HepG2 (cell line): ENCODE measurements at regions not wholly inside any gene's neighbourhood (a gene's known extent, or its start where the extent isn't known, plus 50 kb on each side); places are given as distances from the start of the nearest gene placed in this dataset.

ENCODE experiments used
- ATAC-seq: fragments of 200-7000 bp; cut with Tn5 transposase; 3 replicates; pipeline ENCODE4 v1.9.1; 2020; ENCODE audit warnings: mild to moderate bottlenecking, moderate library complexity
- BruUV-seq: library from RNA; stranded (reverse); fragments of 400-500 nt; replicated peaks from 2 replicates; lab custom pipeline; 2021; lab: Mats Ljungman, UMichigan
- CTCF ChIA-PET: fragments of 300-600 bp; formaldehyde crosslinking; extraction: SDS; loops from one replicate; lab custom pipeline; 2021; ENCODE audit warnings: low total read pairs, inconsistent platforms, low intra/inter-chr PET ratio; lab: Yijun Ruan, JAX
- POLR2A ChIA-PET: fragments of 350-600 bp; sonication (Branson Sonifier 250); formaldehyde crosslinking; loops from one replicate; lab custom pipeline; 2020; ENCODE audit warnings: antibody characterized with exemption, inconsistent platforms; lab: Yijun Ruan, JAX
- DNase-seq: peaks from one replicate; pipeline ENCODE4 v3.0.0-alpha.2; 2015; ENCODE audit warnings: low spot score
- FAIRE-seq: peaks from 3 replicates; lab custom pipeline; 2011; peaks lifted over from hg19 to GRCh38; lab: Jason Lieb, UNC
- H2AFZ ChIP-seq: one replicate; pipeline ENCODE4 v1.6.1; 2011; ENCODE audit warnings: low read length, inconsistent platforms
- H3K27ac ChIP-seq: fragments of 300-600 bp; 3 replicates; pipeline ENCODE4 v1.8.0; 2011; ENCODE audit warnings: mixed run types, mild to moderate bottlenecking, mixed read lengths, low read length, inconsistent platforms; ENCODE audit not compliant: insufficient read depth; ENCODE audit errors: extremely low read length
- H3K27me3 ChIP-seq, 2 experiments: fragments of 200-600 bp in 1 of 2; 2 replicates in 1 of 2; 3 replicates in 1 of 2; pipeline versions ENCODE4 v1.6.0 to v1.8.0; 2011; ENCODE audit warnings: low read length in 2 of 2, mild to moderate bottlenecking in 2 of 2, moderate library complexity in 2 of 2, inconsistent platforms in 1 of 2; ENCODE audit not compliant: insufficient read depth in 2 of 2, control insufficient read depth in 1 of 2
- H3K36me3 ChIP-seq, 2 experiments: fragments of 200-600 bp in 1 of 2; replicated peaks in 1 of 2; 2 replicates in 1 of 2; 3 replicates in 1 of 2; pipeline versions ENCODE4 v1.5.1 to v1.8.0; 2011; ENCODE audit warnings: low read length in 2 of 2, inconsistent platforms in 1 of 2; ENCODE audit not compliant: insufficient read depth in 2 of 2, control insufficient read depth in 1 of 2
- H3K4me1 ChIP-seq: 2 replicates; pipeline ENCODE4 v1.5.1; 2012; ENCODE audit warnings: low read length, inconsistent platforms; ENCODE audit not compliant: insufficient read depth
- H3K4me2 ChIP-seq: 2 replicates; pipeline ENCODE4 v1.6.0; 2011; ENCODE audit warnings: low read depth, low read length, inconsistent platforms
- H3K4me3 ChIP-seq, 3 experiments: fragments of 200-600 bp in 1 of 3; sonication (generic), shearing (Covaris generic) in 1 of 3; replicated peaks in 1 of 3; 2 replicates each; pipeline ENCODE4 v1.5.1; 2011 to 2016; ENCODE audit warnings: low read length in 3 of 3, inconsistent platforms in 2 of 3, low read depth in 2 of 3, mild to moderate bottlenecking in 2 of 3, control low read depth in 1 of 3, mixed read lengths in 1 of 3; ENCODE audit not compliant: insufficient read depth in 1 of 3
- H3K79me2 ChIP-seq: one replicate; pipeline ENCODE4 v1.6.1; 2011; ENCODE audit warnings: low read length, inconsistent platforms; ENCODE audit not compliant: insufficient read depth
- H3K9ac ChIP-seq: 2 replicates; pipeline ENCODE4 v1.6.0; 2011; ENCODE audit warnings: mild to moderate bottlenecking, low read depth, low read length, inconsistent platforms; ENCODE audit not compliant: insufficient read depth
- H3K9me3 ChIP-seq: 2 replicates; pipeline ENCODE4 v1.5.1; 2012; ENCODE audit warnings: mild to moderate bottlenecking, low read length
- H4K20me1 ChIP-seq: 2 replicates; pipeline ENCODE4 v1.6.0; 2011; ENCODE audit warnings: inconsistent platforms, mild to moderate bottlenecking, low read length, moderate library complexity; ENCODE audit not compliant: insufficient read depth
- ARHGAP35 ChIP-seq: sonication (generic); formaldehyde crosslinking; IDR thresholded peaks from 2 replicates; pipeline ENCODE4 v1.9.0; 2022; ENCODE audit warnings: mild to moderate bottlenecking, inconsistent platforms, moderate library complexity, missing genetic modification reagents, borderline replicate concordance
- MEF2D ChIP-seq: sonication (generic); formaldehyde crosslinking; IDR thresholded peaks from 2 replicates; pipeline ENCODE4 v1.5.1; 2020; ENCODE audit warnings: mild to moderate bottlenecking, missing genetic modification reagents
- NFKB2 ChIP-seq: sonication (generic); formaldehyde crosslinking; IDR thresholded peaks from 2 replicates; pipeline ENCODE4 v1.4.0; 2020; ENCODE audit warnings: missing genetic modification reagents, borderline replicate concordance
- PTBP1 ChIP-seq: fragments of 200-400 bp; formaldehyde crosslinking; IDR thresholded peaks from 2 replicates; pipeline ENCODE4 v1.6.1; 2018; ENCODE audit warnings: low read length, low read depth; ENCODE audit not compliant: poor library complexity, severe bottlenecking
- ZBTB40 ChIP-seq, 2 experiments: fragments of 450-650 bp in 1 of 2; sonication (generic) in 1 of 2; formaldehyde crosslinking in 1 of 2; IDR thresholded peaks; 2 replicates each; pipeline versions ENCODE4 v1.6.1 to v1.8.0; 2016 to 2022; ENCODE audit warnings: antibody characterized with exemption in 1 of 2, mild to moderate bottlenecking in 1 of 2, missing genetic modification reagents in 1 of 2
- WGBS: methylation state at CpG from one replicate; pipeline ENCODE4 v1.1.6; 2017; ENCODE audit warnings: low lambda C conversion rate; 5-methylcytosine and 5-hydroxymethylcytosine counted together
- in situ Hi-C: cut with HindIII; loops from 2 replicates; pipeline ENCODE4 v1.10.0; 2017; ENCODE audit warnings: low pct_unique_long_range_greater_than_20kb; ENCODE audit not compliant: extremely low pct_ligation_motif_present
- intact Hi-C: fragments of 100-400 bp; cut with micrococcal nuclease; formaldehyde crosslinking; loops from one replicate; pipeline ENCODE4 v1.10.0; 2022; ENCODE audit not compliant: unreplicated experiment

- Histone ChIP-seq H3K36me3 (no peaks in the 10 kb centered on the region), H3K27me3 (no peaks in the 10 kb centered on the region), H3K4me1 (no peaks in the 10 kb centered on the region), H4K20me1 (no peaks in the 10 kb centered on the region), H3K9me3 (no peaks in the 10 kb centered on the region), H3K27ac (no peak overlapping the region), H3K4me2 (no peak overlapping the region), H3K79me2 (no peaks in the 10 kb centered on the region), H3K9ac (no peak overlapping the region), H2AFZ (no peak overlapping the region)
- POLR2A ChIA-PET, result no interaction called here
- in situ Hi-C loops (no loop called here), intact Hi-C loops (loop anchor here (5.0 kb wide), 1 partner anchor 175 kb away; no protein-coding TSS in a partner anchor)
- 35% methylated on average over 4 of the region's 4 CpGs for WGBS
- no peak for ATAC-seq
- BruUV-seq, result no TSS peak
- TF ChIP-seq ARHGAP35 (CRISPR knock-in tag) (no peak), MEF2D (CRISPR knock-in tag) (no peak), NFKB2 (CRISPR knock-in tag) (no peak)
- TF ChIP-seq, all 625 proteins: peak for 0
- CTCF ChIA-PET, result no interaction called here
- H3K4me3 ChIP-seq, result no peak overlapping the region
- FAIRE-seq (no peak), DNase-seq (no peak)
These were observed 764.3 kb upstream of the ARGLU1 start for GRCh38 chr13:107332188-107332587.

DNA sequence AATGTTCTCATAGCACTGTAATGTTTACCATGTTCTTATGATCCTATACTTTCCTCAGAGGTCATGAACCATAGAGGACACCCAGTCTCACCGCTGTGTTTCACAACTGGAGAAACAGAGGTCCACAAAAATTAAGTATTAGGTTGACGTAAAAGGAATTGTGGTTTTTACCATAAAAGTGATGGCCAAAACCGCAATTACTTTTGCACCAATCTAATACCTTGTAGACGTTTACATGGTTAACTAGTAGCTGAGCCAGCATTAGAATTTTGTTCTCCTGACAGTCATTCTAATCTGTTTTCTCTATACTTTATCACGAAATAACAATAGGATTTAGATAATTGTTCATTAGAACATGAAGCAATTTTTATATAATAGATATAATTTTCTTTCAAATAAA is 763.4 kb upstream of the ARGLU1 start:
- in situ Hi-C loops, result no loop called here
- FAIRE-seq, result no peak
- WGBS, result 25% methylated on average over 5 of the region's 5 CpGs

More for the DNA sequence above, 763.4 kb upstream of the ARGLU1 start:
- Histone ChIP-seq H3K27me3 (no peaks in the 10 kb centered on the region), H3K9ac (no peak overlapping the region), H3K79me2 (no peaks in the 10 kb centered on the region), H3K36me3 (no peaks in the 10 kb centered on the region), H3K9me3 (no peaks in the 10 kb centered on the region), H3K27ac (no peak overlapping the region), H3K4me3 (no peak overlapping the region), H3K4me1 (no peaks in the 10 kb centered on the region), H3K4me2 (no peak overlapping the region), H2AFZ (no peak overlapping the region), H4K20me1 (no peaks in the 10 kb centered on the region)
- intact Hi-C loops, result loop anchor here (5.0 kb wide), 1 partner anchor 176 kb away; no protein-coding TSS in a partner anchor
- BruUV-seq, result no TSS peak
- DNase-seq (no peak), ATAC-seq (no peak)
- ChIA-PET POLR2A (no interaction called here), CTCF (no interaction called here)
- TF ChIP-seq PTBP1 (no peak), ZBTB40 (IDR thresholded peaks at IDR 0.05) (peak; percentile 74), ZBTB40 (CRISPR knock-in tag; IDR thresholded peaks at IDR 0.05) (no peak)
- TF ChIP-seq, all 625 proteins: peak for 1
